HepG2 (cell line): ENCODE measurements at regions not wholly inside any gene's neighbourhood (a gene's known extent, or its start where the extent isn't known, plus 50 kb on each side); places are given as distances from the start of the nearest gene placed in this dataset.

ENCODE experiments used
- BHLHE40 ChIP-seq: IDR thresholded peaks from 2 replicates; pipeline ENCODE4 v1.6.1; 2011; ENCODE audit warnings: low read length, improper control_type of control experiment
- CCAR2 ChIP-seq: fragments of 200-400 bp; formaldehyde crosslinking; optimal IDR thresholded peaks from 2 replicates; pipeline ENCODE3; 2018; ENCODE audit warnings: low read depth, mild to moderate bottlenecking, low read length, moderate library complexity
- HDAC1 ChIP-seq: sonication (generic); formaldehyde crosslinking; IDR thresholded peaks from 2 replicates; pipeline ENCODE4 v1.5.1; 2020; ENCODE audit warnings: mild to moderate bottlenecking, missing genetic modification reagents
- HOMEZ ChIP-seq: IDR thresholded peaks from 2 replicates; pipeline ENCODE4 v1.6.1; 2016; ENCODE audit warnings: low read depth
- MED13 ChIP-seq: sonication (generic); formaldehyde crosslinking; IDR thresholded peaks from 2 replicates; pipeline ENCODE4 v1.5.0; 2020; ENCODE audit warnings: missing genetic modification reagents
- PHF21A ChIP-seq: sonication (generic); formaldehyde crosslinking; IDR thresholded peaks from 2 replicates; pipeline ENCODE4 v1.5.0; 2020; ENCODE audit warnings: mild to moderate bottlenecking, missing genetic modification reagents
- POLR2G ChIP-seq: fragments of 200-400 bp; formaldehyde crosslinking; IDR thresholded peaks from 2 replicates; pipeline ENCODE4 v1.6.1; 2018; ENCODE audit warnings: mild to moderate bottlenecking, low read depth, low read length, moderate library complexity
- SUZ12 ChIP-seq: fragments of 150-350 bp; IDR thresholded peaks from 2 replicates; pipeline ENCODE4 v1.6.1; 2014; ENCODE audit warnings: low read depth, low read length
- ZBTB10 ChIP-seq: sonication (generic); formaldehyde crosslinking; IDR thresholded peaks from 2 replicates; pipeline ENCODE4 v1.4.0; 2020; ENCODE audit warnings: missing genetic modification reagents, borderline replicate concordance
- ZBTB4 ChIP-seq: sonication (generic); formaldehyde crosslinking; IDR thresholded peaks from 2 replicates; pipeline ENCODE4 v1.4.0; 2020; ENCODE audit warnings: missing genetic modification reagents, mild to moderate bottlenecking, borderline replicate concordance
- ZMYM3 ChIP-seq: sonication (generic); formaldehyde crosslinking; IDR thresholded peaks from 2 replicates; pipeline ENCODE4 v1.5.1; 2020; ENCODE audit warnings: mild to moderate bottlenecking, missing genetic modification reagents
- ZNF225 ChIP-seq: sonication (generic); formaldehyde crosslinking; IDR thresholded peaks from 2 replicates; pipeline ENCODE4 v1.4.0; 2020; ENCODE audit warnings: mild to moderate bottlenecking, missing genetic modification reagents
- ZNF281 ChIP-seq: sonication (generic); formaldehyde crosslinking; IDR thresholded peaks from 2 replicates; pipeline ENCODE4 v1.4.0; 2020; ENCODE audit warnings: missing genetic modification reagents, borderline replicate concordance
- ZNF615 ChIP-seq: sonication (generic); formaldehyde crosslinking; IDR thresholded peaks from 2 replicates; pipeline ENCODE4 v1.5.0; 2020; ENCODE audit warnings: mild to moderate bottlenecking, missing genetic modification reagents, borderline replicate concordance
- ZNF674 ChIP-seq: sonication (generic); formaldehyde crosslinking; IDR thresholded peaks from 2 replicates; pipeline ENCODE4 v1.5.0; 2020; ENCODE audit warnings: low read depth, mild to moderate bottlenecking, missing genetic modification reagents
- ZNF737 ChIP-seq: sonication (generic); formaldehyde crosslinking; IDR thresholded peaks from 2 replicates; pipeline ENCODE4 v1.5.0; 2020; ENCODE audit warnings: missing genetic modification reagents, mild to moderate bottlenecking, borderline replicate concordance

GRCh38 chr1:213568929-213569815, 418.6 kb upstream of the PROX1 start (continued):
- no peak for TF ChIP-seq ZNF615
- TF ChIP-seq ZNF281 (CRISPR knock-in tag): no peak
- TF ChIP-seq ZBTB4 (CRISPR knock-in tag): peak; percentile 95; the same call in 1 of the 2 replicates
- no peak for TF ChIP-seq ZBTB10 (CRISPR knock-in tag)
- TF ChIP-seq CCAR2: no peak
- TF ChIP-seq ZNF674: no peak
- peak; percentile 56 for TF ChIP-seq HOMEZ (CRISPR knock-in tag)
- TF ChIP-seq ZNF225: no peak
- TF ChIP-seq SUZ12: no peak
- peak; percentile 14; the same call in 1 of the 2 replicates for TF ChIP-seq HDAC1
- TF ChIP-seq ZMYM3 (CRISPR knock-in tag): no peak
- peak; percentile 75 for TF ChIP-seq PHF21A (CRISPR knock-in tag)
- no peak for TF ChIP-seq ZNF737 (CRISPR knock-in tag)
- peak; percentile 58; the same call in 1 of the 2 replicates for TF ChIP-seq MED13
- TF ChIP-seq POLR2G: 0 out of 2 replicates have a peak, but pooled peaks have one; percentile 17
- TF ChIP-seq BHLHE40: no peak
